Keratinocyte (primary cell): ENCODE measurements at regions not wholly inside any gene's neighbourhood (a gene's known extent, or its start where the extent isn't known, plus 50 kb on each side); places are given as distances from the start of the nearest gene placed in this dataset.

ENCODE experiments used
- EZH2 ChIP-seq: IDR thresholded peaks from one replicate; pipeline ENCODE4 v1.6.1; 2012; ENCODE audit warnings: inconsistent platforms, mild to moderate bottlenecking, low read length, moderate library complexity
- TF ChIP-seq, protein P1 (sequence below), 3 experiments: IDR thresholded peaks in 1 of 3; conservative IDR thresholded peaks in 1 of 3; optimal IDR thresholded peaks in 1 of 3; 2 replicates in 2 of 3; 3 replicates in 1 of 3; pipeline versions ENCODE3 to v1.5.1; 2011; ENCODE audit warnings: low read length in 3 of 3, mild to moderate bottlenecking in 3 of 3, moderate library complexity in 2 of 3, control low read depth in 1 of 3, inconsistent platforms in 1 of 3; ENCODE audit not compliant: insufficient read depth in 2 of 3; ENCODE audit errors: extremely low read depth in 1 of 3

GRCh38 chr11:134901955-134902918 is 490.2 kb upstream of the B3GAT1 start:
- TF ChIP-seq, protein P1, sequence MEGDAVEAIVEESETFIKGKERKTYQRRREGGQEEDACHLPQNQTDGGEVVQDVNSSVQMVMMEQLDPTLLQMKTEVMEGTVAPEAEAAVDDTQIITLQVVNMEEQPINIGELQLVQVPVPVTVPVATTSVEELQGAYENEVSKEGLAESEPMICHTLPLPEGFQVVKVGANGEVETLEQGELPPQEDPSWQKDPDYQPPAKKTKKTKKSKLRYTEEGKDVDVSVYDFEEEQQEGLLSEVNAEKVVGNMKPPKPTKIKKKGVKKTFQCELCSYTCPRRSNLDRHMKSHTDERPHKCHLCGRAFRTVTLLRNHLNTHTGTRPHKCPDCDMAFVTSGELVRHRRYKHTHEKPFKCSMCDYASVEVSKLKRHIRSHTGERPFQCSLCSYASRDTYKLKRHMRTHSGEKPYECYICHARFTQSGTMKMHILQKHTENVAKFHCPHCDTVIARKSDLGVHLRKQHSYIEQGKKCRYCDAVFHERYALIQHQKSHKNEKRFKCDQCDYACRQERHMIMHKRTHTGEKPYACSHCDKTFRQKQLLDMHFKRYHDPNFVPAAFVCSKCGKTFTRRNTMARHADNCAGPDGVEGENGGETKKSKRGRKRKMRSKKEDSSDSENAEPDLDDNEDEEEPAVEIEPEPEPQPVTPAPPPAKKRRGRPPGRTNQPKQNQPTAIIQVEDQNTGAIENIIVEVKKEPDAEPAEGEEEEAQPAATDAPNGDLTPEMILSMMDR (optimal IDR thresholded peaks at IDR 0.05 in 1 of 3, IDR thresholded peaks at IDR 0.05 in 1 of 3, conservative IDR thresholded peaks at IDR 0.05 in 1 of 3; ENCODE audit: extremely low read depth in 1 of 3, insufficient read depth in 2 of 3, low read length in 3 of 3), result no peak
- TF ChIP-seq EZH2, result no peak
